ENCODE measurements at regions not wholly inside any gene's neighbourhood (a gene's known extent, or its start where the extent isn't known, plus 50 kb on each side); places are given as distances from the start of the nearest gene placed in this dataset.
"Not testable (repeated sequence)": the region's sequence is repeated elsewhere in the genome, so short reads cannot be mapped to it uniquely, and the experiment has no call there.

DNA sequence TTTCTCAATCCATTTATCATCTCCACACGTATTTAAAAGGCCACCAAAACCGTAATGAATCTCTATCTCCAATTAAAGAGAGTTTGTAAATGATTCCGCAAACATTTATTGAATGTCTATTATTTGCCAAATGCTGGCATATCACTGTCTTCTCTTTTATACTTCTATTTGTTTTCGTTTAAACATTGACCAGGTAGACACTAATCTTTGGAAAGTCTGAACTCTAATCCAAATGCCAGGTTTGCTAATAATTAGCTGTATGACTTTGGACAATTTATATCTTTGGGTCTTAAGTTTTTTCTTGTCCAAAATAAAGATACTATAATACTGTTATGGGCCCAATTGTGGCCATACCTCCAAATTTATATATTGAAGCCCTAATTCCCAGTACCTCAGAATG, 299.2 kb upstream of the TBX18 start:
- no peaks in the 10 kb centered on the region for H3K27me3 Mint-ChIP-seq
- no peak overlapping the region for H3K4me3 Mint-ChIP-seq
- no peak overlapping the region for H3K27ac Mint-ChIP-seq
- no peak for DNase-seq
- no peaks in the 10 kb centered on the region for H3K4me1 Mint-ChIP-seq
- H3K9me3 Mint-ChIP-seq, result no peaks in the 10 kb centered on the region
- H3K36me3 Mint-ChIP-seq (ENCODE audit: low read depth), result no peaks in the 10 kb centered on the region
- ATAC-seq, result no peak

DNA sequence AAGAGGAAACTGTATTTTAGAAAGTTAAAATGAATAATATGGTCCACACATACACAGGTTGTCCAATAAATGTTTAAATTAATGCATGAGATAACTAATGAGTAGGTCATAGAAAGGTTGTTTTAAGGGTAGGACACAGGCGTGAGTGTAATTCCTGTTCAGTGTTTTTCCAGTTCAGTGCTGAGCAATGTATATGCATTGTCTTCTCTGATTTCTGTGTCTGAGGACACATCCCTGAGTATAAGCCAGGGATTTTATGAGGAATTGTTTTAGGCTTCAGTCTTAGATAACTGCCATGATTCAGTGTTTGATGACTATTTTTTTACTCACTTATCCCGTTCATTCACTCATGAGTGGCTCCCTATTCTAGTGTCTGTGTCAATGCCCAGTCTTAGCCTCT, 298.5 kb upstream of the TBX18 start:
- Mint-ChIP-seq H3K9me3 (no peaks in the 10 kb centered on the region), H3K4me1 (no peaks in the 10 kb centered on the region), H3K27me3 (no peaks in the 10 kb centered on the region), H3K27ac (no peak overlapping the region), H3K4me3 (no peak overlapping the region), H3K36me3 (ENCODE audit: low read depth) (no peaks in the 10 kb centered on the region)
- no peak for DNase-seq
- ATAC-seq, result no peak

DNA sequence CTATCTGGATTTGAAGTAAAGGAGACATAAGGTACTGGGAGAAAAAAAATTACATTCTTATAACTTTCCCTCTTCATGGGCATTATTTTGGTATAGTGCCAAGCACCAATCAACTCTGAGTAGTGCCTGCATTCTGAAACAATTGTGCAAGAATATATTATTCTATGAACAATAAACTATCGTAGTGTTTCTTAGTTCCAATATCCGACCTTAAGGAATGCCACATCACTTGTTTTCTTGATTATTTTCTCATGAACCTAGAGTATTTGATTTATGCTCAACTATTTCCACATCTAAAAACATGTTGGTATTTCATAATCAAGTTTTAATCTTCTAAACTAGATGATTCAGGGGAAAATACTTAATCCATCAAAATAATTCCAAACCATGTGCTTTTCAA, 294.4 kb upstream of the TBX18 start:
- no peak overlapping the region for H3K4me3 Mint-ChIP-seq
- no peaks in the 10 kb centered on the region for H3K9me3 Mint-ChIP-seq
- DNase-seq (no peak), ATAC-seq (no peak)
- no peak overlapping the region for H3K27ac Mint-ChIP-seq
- H3K4me1 Mint-ChIP-seq, result no peaks in the 10 kb centered on the region
- H3K36me3 Mint-ChIP-seq (ENCODE audit: low read depth), result no peaks in the 10 kb centered on the region
- no peaks in the 10 kb centered on the region for H3K27me3 Mint-ChIP-seq

DNA sequence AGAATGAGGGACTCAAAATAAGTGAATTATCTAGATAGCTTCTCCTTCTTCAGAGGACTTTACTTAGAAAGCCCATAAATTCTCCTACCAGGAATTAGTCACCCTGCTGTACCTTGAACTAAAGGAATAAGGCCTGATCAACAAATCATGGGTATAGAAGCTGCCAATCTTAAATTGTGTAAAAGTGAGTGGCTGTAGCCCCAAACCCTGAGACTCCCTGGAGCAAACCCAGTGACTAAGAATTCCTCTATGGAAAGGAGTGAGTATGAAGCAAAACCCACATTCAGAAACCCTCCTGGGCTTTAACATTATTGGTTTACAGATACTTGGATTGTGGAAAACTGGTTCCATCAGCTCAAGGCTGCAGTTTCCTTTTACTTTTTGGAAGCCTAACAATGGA, 285.8 kb upstream of the TBX18 start:
- Mint-ChIP-seq H3K4me1 (no peaks in the 10 kb centered on the region), H3K27ac (no peak overlapping the region), H3K4me3 (no peak overlapping the region), H3K9me3 (no peaks in the 10 kb centered on the region), H3K36me3 (ENCODE audit: low read depth) (no peaks in the 10 kb centered on the region), H3K27me3 (no peaks in the 10 kb centered on the region)
- no peak for DNase-seq
- no peak for ATAC-seq

DNA sequence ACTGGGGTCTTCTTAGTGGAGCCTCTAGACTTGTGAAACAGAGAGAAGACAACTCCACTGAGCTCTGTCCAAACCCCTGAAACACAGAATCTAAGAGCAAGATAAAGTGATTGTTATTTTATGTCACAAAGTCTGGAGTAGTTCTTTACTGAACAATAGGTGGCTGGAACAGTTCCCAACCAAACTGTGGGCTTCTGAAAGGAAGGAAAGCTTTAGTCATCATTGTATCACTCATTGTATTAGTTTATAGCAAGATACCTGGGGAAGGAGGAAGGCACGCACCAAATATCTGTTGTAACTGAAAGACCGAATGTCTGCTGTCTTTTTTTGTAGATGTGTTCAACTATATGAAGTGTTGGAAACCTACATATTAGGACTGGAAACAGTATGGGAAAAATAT, 284.9 kb upstream of the TBX18 start:
- DNase-seq, result no peak
- H3K27ac Mint-ChIP-seq, result no peak overlapping the region
- ATAC-seq, result no peak
- no peaks in the 10 kb centered on the region for H3K4me1 Mint-ChIP-seq
- H3K9me3 Mint-ChIP-seq, result no peaks in the 10 kb centered on the region
- no peaks in the 10 kb centered on the region for H3K36me3 Mint-ChIP-seq (ENCODE audit: low read depth)
- no peaks in the 10 kb centered on the region for H3K27me3 Mint-ChIP-seq
- no peak overlapping the region for H3K4me3 Mint-ChIP-seq

DNA sequence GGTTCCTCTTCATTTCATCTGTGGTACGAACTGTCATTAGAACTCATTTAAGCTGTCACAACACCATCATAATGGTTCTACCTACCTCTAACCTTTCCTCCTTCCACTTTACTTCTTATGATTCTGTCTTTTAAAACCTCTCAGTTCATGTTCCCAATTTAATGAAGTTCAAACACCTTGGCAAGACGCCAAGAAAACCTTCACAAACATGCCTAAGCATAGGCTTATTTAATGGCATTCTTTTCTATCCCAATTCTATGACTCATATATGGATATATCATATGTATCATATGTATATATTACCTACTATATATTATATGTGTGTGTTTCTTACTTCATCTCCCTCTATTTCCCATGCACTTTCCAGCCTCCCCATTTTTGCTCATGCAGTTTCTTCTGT, 283.4 kb upstream of the TBX18 start:
- H3K9me3 Mint-ChIP-seq, result no peaks in the 10 kb centered on the region
- no peak for DNase-seq
- H3K27me3 Mint-ChIP-seq, result no peaks in the 10 kb centered on the region

DNA sequence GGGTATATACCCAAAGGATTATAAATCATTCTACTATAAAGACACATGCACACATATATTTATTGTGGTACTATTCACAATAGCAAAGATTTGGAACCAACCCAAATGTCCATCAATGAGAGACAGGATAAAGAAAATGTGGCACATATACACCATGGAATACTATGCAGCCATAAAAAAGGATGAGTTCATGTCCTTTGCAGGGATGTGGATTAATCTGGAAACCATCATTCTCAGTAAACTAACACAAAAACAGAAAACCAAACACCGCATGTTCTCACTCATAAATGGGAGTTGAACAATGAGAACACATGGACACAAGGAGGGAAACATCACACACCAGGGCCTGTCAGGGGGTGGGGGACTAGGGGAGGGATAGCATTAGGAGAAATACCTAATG, 281.4 kb upstream of the TBX18 start:
- not testable (repeated sequence) for H3K27ac Mint-ChIP-seq; H3K9me3 Mint-ChIP-seq; H3K27me3 Mint-ChIP-seq; DNase-seq; H3K4me1 Mint-ChIP-seq; H3K4me3 Mint-ChIP-seq; H3K36me3 Mint-ChIP-seq (ENCODE audit: low read depth); ATAC-seq

More for the DNA sequence above, 283.4 kb upstream of the TBX18 start:
- Mint-ChIP-seq H3K4me3 (no peak overlapping the region), H3K36me3 (ENCODE audit: low read depth) (no peaks in the 10 kb centered on the region), H3K27ac (no peak overlapping the region), H3K4me1 (no peaks in the 10 kb centered on the region)
- no peak for ATAC-seq

DNA sequence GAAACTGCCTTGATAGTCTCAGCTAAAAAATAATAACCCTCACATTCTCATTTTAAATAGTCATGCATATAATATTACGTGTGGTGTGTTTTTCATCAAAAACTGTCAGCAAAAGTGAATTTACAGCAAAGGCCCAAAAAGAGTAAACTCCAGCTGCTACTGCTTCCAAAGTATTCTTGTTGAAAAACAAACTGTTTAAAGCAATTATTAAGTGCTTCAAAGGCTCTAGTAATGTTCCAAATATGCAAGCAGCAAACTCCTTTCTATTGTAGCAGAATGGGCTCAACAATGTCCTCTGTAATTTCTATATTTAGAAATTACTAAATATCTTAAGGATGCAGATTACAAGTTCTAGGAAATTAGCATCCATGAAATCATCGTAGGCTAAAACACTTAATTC, 280.0 kb upstream of the TBX18 start:
- no peak for ATAC-seq
- H3K27me3 Mint-ChIP-seq, result peaks cover 3% of the 10 kb centered on the region
- DNase-seq, result no peak
- H3K4me1 Mint-ChIP-seq, result no peaks in the 10 kb centered on the region
- no peak overlapping the region for H3K27ac Mint-ChIP-seq
- no peak overlapping the region for H3K4me3 Mint-ChIP-seq
- no peaks in the 10 kb centered on the region for H3K36me3 Mint-ChIP-seq (ENCODE audit: low read depth)
- no peaks in the 10 kb centered on the region for H3K9me3 Mint-ChIP-seq

DNA sequence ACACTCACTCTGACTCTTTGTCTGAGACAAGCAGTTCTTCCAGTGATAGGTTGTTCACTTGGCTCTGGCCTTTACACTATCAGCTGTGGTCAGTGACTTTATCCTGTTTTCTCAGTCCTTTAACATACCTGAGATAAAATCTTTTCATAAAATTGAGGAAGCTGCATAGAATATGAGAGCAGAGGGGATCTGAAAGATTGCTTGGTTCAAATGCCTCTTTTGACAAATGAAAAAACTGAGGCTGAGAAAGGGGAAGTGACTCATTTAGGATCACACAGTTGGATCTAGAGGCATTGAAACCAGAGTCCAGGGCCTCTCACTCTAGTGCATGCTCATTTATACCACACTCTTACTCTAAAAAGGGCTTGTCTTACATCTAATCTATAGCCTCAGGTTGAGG, 277.0 kb upstream of the TBX18 start:
- Mint-ChIP-seq H3K9me3 (peaks cover 4% of the 10 kb centered on the region), H3K4me1 (no peaks in the 10 kb centered on the region), H3K4me3 (no peak overlapping the region), H3K27me3 (peaks cover 3% of the 10 kb centered on the region), H3K27ac (no peak overlapping the region), H3K36me3 (ENCODE audit: low read depth) (no peaks in the 10 kb centered on the region)
- ATAC-seq (no peak), DNase-seq (no peak)

DNA sequence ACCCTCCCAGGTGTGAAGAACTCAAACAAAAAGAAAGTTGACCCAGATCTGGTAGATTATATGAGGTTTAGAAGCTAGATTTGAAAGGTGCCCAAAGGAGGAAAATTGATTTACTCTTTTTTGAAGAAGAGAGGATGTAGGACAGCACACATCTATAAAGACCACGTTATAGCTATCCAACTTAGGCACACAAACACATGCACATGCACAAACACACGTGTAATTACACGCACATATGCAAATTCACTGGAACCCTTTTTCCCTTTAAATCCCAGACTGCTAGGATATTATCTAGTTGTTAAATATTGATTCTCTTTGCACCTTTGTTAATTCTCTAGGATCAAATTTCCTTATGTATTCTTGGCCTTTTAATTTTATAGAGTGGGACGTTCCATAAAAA, 272.8 kb upstream of the TBX18 start:
- no peak for DNase-seq
- Mint-ChIP-seq H3K27me3 (peaks cover 3% of the 10 kb centered on the region), H3K36me3 (ENCODE audit: low read depth) (no peaks in the 10 kb centered on the region), H3K4me1 (no peaks in the 10 kb centered on the region), H3K4me3 (no peak overlapping the region), H3K9me3 (peaks cover 21% of the 10 kb centered on the region), H3K27ac (no peak overlapping the region)
- no peak for ATAC-seq

DNA sequence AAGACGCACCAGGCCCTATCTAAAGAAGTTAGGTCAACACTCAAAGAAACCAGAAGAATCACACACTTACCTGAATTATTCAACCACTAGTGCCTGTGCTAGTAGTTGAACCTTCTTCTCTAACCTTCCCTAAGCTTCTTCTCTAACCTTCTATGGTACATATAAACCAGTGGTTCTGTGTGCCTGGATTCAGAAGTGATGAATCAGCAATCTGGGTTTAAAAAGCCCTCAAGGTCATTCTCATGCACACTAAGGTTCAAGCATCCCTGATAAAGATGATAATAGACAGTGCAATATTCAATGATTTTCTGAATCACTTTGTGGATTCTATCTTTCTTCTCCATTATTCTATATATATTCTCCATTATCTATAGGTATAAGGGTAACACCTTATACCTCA, 271.4 kb upstream of the TBX18 start:
- no peak overlapping the region for H3K4me3 Mint-ChIP-seq
- H3K36me3 Mint-ChIP-seq (ENCODE audit: low read depth), result no peaks in the 10 kb centered on the region
- no peaks in the 10 kb centered on the region for H3K27me3 Mint-ChIP-seq
- H3K9me3 Mint-ChIP-seq, result peaks cover 21% of the 10 kb centered on the region
- no peaks in the 10 kb centered on the region for H3K4me1 Mint-ChIP-seq
- no peak overlapping the region for H3K27ac Mint-ChIP-seq
- ATAC-seq, result no peak
- DNase-seq, result no peak

DNA sequence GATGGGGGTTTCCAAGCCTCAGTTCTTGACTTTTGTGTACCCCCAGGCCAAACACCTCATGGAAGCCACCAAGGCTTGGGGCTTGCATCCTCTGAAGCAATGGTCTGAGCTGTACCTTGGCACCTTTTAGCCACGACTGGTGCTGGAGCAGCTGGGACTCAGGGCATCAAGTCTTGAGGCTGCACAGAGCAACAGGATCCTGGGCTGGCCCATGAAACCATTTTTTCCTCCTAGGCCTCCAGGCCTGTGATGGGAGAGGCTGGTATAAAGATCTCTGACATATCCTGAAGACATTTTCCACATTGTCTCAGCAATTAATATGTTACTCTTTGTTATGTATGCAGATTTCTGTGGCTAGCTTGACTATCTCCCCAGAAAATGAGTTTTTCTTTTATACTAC, 269.1 kb upstream of the TBX18 start:
- Mint-ChIP-seq H3K9me3 (peaks cover 23% of the 10 kb centered on the region), H3K27ac (no peak overlapping the region), H3K36me3 (ENCODE audit: low read depth) (no peaks in the 10 kb centered on the region), H3K4me3 (no peak overlapping the region), H3K27me3 (no peaks in the 10 kb centered on the region), H3K4me1 (no peaks in the 10 kb centered on the region)
- DNase-seq (no peak), ATAC-seq (no peak)

DNA sequence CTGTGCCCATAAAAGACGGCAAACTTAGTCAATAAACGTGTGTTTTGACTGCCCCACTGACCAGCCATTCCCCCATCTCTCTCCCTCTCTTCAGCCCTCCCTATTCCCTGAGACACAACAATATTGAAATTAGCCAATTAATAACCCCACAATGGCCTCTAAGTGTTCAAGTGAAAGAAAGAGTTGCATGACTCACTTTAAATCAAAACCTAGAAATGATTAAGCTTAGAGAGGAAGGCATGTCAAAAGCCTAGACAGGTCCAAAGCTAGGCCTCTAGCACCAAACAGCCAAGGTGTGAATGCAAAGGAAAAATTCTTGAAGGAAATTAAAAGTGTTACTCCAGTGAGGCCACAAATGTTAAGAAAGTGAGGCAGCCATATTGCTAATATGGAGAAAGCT, 261.6 kb upstream of the TBX18 start:
- Mint-ChIP-seq H3K4me3 (no peak overlapping the region), H3K9me3 (peaks cover 6% of the 10 kb centered on the region), H3K4me1 (no peaks in the 10 kb centered on the region), H3K36me3 (ENCODE audit: low read depth) (no peaks in the 10 kb centered on the region), H3K27me3 (no peaks in the 10 kb centered on the region), H3K27ac (no peak overlapping the region)
- no peak for DNase-seq
- no peak for ATAC-seq

DNA sequence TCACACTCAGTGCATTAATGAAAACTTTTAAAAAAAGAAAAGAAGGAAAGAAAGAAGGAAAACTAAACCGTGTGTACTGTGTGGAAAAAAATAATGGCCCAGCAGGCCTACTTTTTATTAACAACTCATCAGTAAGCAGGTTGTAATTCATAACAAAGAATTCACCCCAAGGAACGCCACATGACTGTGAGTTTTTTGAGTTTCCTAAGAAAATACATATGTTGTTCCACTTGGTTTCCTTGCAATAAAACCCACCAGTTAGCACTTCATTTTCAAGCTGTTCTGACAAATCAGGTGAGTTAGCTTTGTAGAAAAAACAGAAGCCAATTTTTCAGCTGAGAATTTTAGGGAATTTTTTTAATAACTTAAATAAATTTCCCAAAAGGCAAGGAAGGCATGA, 259.3 kb upstream of the TBX18 start:
- Mint-ChIP-seq H3K4me1 (no peaks in the 10 kb centered on the region), H3K27ac (no peak overlapping the region), H3K27me3 (no peaks in the 10 kb centered on the region), H3K9me3 (peaks cover 6% of the 10 kb centered on the region), H3K4me3 (no peak overlapping the region), H3K36me3 (ENCODE audit: low read depth) (no peaks in the 10 kb centered on the region)
- ATAC-seq, result no peak
- no peak for DNase-seq

DNA sequence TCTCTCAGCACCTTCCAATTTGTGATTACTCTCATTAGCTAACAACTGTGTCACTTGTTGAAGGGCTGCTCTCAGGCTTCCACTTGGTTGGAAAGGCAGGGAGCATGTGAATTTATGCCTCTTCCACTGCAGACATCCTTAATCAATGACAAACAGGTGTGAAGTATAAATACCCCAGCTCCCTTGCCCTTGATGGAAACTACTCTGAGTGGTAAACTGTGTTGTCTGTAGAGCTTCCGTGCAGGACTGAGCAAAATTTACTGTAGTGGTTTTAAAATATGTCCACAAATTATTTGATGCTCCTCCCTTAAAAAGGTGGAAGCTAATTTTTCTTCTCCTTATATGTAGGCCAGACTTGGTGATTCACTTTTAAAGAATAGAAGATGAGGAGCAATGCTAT, 253.0 kb upstream of the TBX18 start:
- Mint-ChIP-seq H3K27me3 (peaks cover 3% of the 10 kb centered on the region), H3K4me3 (no peak overlapping the region), H3K36me3 (ENCODE audit: low read depth) (no peaks in the 10 kb centered on the region), H3K4me1 (no peaks in the 10 kb centered on the region), H3K9me3 (no peaks in the 10 kb centered on the region), H3K27ac (no peak overlapping the region)
- ATAC-seq, result no peak
- no peak for DNase-seq

DNA sequence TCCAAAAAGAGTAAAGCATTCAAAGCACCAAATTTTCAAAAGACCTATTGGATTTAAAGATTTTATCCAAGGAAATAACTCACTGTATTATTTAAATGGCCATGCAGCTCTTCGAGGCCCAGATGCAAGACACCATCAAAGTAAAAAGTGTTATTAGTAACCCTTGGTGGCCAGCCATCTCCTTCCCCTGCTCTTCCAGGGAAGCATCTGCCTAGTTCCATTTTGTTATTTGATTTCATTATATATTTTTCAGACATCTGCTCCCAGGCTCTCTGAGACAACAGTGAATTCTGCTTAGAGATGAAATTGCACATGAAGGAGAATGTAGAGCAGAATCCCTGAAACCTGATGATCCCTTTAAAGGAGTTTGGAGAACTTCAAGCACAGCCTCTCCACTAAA, 252.3 kb upstream of the TBX18 start:
- H3K9me3 Mint-ChIP-seq, result no peaks in the 10 kb centered on the region
- H3K36me3 Mint-ChIP-seq (ENCODE audit: low read depth), result no peaks in the 10 kb centered on the region
- no peak for ATAC-seq
- no peak overlapping the region for H3K27ac Mint-ChIP-seq
- H3K4me1 Mint-ChIP-seq, result no peaks in the 10 kb centered on the region
- peaks cover 3% of the 10 kb centered on the region for H3K27me3 Mint-ChIP-seq
- no peak for DNase-seq
- H3K4me3 Mint-ChIP-seq, result no peak overlapping the region

All from activated naive CD8-positive, alpha-beta T cell treated with anti-CD3 and anti-CD28 coated beads, Interleukin-2, amount 50 U/mL, for 24 hours (primary cell).